Kasumi-1 (cell line): ENCODE measurements at regions not wholly inside any gene's neighbourhood (a gene's known extent, or its start where the extent isn't known, plus 50 kb on each side); places are given as distances from the start of the nearest gene placed in this dataset.
A peak's percentile ranks its signal among the peaks of the same experiment; 100 is the strongest.

Experiments used
- DNase-seq, 2 experiments: peaks; one replicate each; lab custom pipeline; 2025; lab: John Stamatoyannopoulos, UW

DNA sequence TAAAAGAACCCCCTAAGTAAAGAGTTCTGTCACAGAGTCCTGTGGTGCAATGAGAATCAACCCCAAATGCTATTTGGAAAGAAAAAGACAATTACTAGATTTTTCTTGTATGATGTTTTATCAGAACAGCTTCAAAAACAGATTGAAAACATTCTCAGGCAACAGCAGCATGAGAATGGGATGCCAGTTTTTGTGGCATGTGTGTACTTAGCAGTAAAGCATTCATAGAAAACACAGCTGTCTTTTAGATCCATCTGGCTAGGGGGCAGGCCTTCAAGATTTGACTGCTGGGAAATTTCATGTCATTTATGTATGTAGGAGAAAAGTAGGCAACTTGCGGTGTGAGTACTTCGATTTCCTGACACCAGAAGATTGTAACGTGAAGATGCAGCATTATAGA is 170.5 kb upstream of the HTR2A start:
- DNase-seq = no peak

DNA sequence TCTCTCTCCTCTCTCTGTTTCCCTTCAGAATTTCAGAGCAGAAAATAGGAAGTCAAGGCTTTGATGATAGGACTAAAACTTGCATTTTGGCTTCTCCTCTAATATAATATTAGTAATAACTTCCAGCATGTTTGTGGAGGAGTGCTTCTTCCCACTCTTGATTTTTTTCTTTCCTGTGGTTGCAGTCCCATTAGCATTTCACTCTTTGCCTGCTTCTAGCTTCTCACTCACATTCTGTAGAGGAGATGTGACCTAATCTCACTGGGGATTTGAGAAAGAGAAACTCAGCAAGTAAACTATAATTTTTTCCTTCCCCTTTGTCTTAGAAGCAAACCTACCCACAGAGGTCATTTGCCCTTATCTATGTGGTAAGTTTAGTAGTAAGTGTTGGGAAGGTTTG is 169.4 kb upstream of the HTR2A start:
- DNase-seq = no peak

DNA sequence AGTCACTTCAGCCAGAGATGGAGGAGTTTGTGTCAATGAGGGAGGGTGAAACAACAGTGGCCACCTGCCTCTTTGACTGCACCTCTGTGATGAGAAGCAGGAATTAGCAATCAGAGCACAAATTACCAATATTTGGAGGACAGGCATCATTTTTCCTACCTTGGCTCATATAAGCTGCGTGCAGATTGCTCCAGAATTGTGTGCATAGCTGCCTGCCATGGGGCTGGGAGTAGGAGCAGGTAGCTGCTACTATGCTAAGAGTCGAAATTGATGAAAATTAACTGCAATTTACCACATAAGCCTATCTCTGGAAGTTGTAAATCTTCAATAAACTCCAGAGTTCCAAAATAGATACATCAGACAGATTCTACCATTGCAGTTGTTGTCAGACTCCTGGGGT is 167.5 kb upstream of the HTR2A start:
- no peak for DNase-seq

DNA sequence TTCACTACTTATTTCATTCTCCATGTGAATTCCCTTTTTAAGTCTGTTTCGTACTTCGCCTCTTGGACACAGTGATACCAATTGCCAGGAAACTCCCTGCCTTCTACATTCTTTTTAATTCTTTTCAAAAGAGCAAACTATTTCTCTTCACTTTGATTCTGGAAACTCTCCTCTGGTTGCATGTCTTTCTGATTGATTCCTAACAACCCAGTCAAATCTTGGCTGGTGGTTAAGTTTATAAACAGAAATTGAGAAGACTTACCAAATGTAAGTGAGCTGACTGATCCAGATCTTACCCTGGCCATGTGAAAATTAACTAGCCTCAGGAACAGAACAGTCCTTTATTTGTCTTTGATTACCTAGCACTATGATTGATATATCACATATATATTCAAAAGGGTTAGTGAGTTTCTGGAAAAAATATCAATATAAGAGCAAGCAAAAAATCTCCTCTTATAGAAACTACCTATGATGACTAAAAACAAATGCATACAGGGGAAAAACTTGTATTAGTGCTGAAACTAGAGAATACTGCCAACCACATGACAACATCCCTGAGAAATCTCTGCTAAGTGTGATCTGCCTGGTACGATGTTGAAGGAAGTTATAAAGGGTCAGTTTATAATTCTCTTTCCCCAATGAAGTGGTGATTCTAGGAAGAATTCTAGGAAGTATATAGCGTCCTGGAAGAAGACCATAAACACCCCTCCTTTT is 152.6 kb upstream of the HTR2A start:
- no peak for DNase-seq

DNA sequence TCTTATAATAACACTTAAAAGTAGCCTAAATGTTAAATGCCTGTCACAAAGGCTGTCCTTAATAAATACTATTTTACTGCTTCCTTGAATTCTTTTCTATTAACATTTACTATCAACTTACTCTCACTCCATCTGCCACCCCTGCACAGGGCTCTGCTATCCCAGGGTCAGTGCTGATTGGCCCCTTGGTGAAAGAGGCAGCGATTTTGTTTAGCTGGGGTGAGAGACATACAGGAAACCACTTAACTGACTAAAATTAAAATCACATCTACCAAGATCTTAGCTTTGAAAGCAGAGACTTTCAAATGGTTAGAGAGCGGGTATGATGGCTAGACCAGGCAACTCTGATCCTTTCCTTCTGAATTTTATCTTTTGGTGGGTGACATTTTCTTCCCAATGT is 149.9 kb upstream of the HTR2A start:
- no peak for DNase-seq

DNA sequence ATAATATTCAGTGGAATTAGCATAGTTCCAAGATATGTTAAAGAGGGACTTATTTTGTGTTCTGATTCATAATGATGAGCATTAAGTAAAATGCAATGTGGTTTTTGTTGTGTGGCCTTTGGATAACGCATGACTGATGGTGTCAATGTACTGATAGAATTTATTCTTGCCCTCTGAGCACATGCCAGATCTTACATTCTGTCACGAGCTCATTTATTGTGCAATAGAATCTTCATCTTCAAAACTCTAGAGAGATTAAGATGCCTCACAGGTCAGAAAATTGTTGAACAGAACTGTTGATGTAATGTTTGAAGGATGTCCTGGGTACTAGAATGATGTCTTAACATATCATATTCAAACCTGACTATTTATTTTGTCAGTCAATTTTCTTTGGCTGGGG is 148.0 kb upstream of the HTR2A start:
- DNase-seq = no peak

DNA sequence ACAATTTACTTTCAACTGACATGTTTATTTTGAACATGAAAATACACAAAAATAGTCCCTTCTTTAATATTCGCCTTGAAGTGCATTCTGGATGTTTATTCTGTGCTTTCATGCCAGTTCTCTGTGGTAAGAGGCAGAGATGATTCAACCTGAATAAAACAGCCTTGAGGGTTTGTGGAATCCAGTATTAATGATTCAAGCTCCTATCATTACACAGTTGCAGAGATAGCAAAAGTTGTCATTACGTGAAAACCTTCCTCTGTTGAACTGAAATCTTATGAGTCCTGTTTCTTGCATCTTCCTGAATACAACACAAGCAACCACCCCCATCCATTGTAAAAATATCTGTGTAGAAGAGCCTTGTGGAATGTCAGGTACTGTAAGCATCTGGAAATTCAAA is 142.3 kb upstream of the HTR2A start:
- DNase-seq = no peak

DNA sequence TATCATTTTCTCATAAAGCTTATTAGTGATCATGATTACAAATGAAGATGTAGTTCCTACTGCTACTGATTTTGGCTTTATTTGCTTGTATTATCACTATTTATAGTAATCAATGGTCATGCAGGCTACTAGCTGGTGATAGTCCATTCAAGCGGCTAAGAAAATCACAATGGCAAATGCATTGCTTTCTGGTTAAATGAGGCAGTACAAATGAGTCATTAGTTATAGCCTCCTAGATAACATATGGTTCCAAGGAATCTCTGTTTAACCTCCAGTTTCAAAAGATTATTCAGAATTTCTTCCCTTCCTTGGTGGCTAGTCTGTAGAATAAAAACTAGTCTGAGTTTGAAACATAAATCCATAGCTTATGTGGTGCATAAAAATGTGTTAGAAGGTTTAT is 141.3 kb upstream of the HTR2A start:
- DNase-seq = no peak

DNA sequence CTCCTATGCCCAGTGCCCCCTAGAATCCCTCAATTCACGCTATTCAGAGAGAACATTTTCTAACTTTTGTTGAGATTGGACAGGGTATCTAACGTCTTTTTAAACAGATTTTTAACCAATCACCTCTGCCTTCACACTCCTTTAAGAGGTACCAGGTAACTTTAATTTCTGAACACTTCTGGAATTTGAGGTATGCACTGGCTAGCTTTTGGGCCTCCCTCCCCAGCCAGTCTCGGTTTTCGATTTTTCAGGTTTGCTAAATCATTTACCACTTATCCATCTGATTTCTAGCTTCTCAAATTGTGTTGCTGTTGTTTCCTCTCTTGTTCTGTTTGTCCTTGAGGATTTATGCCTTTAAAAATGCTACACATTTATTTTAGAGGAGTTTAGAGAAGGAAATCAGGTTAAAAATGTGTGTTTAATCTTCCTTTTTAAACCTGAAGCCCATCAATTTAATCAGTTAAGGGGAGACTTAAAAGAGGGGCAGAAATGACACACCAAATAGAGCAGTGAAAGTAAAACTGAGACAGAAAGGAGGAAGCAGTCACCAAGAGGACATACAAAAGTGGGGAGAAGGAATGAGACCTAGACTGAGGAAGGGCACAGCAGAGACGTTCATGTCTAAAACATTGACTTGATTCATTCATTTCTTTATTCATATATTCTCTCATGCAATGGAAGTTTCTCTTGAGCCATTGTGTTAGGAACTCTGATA is 139.6 kb upstream of the HTR2A start:
- no peak for DNase-seq

DNA sequence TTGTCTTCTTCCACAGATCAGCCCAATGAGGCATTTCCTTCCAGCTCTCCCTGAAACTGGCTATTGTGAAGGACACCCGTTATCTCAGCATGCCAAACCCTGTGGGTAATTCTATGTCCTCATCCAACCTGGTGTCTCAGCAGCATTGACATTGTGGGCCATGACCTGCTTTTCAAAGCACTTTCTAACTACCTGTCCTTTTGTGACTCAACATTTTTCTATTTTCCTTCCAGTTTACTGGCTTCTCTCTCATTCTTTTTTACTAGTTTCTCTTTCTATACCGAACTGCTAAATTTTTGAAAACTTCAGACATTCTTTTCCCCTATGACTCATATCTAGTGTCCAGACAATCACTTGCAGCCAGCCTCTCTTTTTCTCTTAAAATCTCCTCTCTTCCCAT is 136.4 kb upstream of the HTR2A start:
- no peak for DNase-seq

DNA sequence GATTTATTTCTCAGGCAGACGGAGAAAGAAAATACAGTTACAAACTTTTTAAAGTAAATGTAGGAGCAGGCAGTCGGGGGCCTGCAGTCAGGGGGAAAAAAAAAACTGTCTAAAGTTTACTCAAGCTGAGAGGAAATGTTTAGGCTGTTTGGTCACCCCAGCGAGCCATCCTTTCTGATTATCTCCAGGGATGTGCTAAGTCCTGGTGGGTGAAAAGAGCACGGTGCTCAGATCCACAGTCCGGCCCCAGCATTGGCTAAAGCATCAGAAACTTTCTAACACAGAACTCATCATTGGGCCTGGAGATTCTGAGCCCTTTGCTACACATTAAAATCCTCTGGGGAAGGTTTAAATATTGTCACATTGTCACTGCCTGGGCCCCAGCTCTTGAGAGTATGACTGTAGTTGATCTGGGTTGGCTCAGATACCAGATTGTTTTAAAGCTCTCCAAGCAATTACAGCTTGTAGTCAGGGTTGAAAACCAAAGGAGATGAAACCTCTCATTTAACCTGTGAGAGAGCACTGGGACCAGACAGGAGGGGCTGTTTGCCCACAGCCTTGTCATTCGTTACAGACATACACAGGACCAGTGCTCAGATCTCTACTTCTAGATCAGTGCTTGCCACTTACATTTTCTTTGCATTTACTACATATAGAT is 131.1 kb upstream of the HTR2A start:
- no peak for DNase-seq

DNA sequence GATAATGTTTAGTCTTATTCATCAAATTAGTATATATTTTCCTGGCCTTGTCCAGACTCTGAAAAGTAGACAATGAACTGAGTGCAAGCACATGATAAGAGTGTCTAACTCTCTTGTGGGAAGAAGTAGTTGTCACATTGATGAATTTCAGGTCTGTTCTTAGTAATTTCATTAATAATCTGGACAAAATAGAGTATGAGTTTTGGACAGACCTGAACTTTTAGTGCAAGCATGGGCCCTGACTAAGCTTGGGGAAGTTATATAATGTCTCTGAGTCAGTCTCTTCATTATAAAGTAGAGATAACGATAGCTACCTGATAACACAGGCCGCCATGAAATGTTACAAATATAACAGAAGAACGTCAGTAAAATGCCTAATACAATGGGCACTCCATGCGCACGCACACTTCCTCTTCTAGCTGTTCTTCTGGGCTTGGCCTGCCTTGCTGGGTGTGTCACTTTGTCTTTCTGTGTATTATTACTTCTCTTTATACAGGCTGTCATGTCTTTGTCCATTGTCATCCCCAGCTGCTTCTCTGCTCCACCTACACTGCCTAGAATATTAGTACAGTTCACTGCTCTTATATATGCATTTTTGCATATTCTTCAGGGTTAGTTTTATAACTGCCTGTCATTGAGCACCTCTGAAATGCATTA is 129.1 kb upstream of the HTR2A start:
- peak in 1 of 2 experiments; percentile 24 for DNase-seq

DNA sequence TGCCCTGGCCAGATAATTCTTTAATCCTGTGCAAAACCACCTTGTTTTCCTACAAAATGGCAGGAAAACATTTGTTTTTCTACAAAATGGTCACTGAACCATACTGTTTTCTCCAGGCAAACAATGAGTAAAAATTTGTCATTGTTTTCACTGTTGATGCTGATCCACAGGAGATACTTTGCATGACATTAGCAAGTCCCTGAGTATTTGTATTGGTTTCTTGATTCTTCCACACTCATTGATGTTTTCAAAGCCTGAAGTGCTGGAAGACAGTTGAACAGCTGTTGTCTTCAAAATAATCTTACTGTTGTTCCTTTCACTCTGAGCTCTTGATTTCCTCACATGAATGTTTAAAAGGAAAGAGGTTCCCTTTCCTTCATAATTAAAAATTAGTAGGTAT is 123.1 kb upstream of the HTR2A start:
- no peak for DNase-seq

DNA sequence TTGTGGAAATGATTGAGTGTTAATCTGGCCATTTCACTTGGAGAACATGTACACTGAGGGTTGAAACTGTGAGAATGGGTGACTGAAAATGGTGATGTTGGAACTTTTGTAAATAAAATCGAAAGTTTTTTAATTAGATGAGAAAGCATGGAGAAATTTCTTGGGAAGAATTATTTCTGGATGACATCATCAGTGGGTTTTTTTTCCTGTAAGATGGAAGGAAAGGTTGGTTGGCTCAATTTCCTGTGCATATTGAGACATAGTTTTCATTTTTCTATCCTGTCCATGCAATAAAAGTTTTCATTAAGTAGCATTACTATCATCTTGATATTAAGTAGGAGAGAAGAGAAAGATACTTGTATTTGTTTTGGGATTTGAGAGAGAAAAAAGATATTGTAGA is 120.6 kb upstream of the HTR2A start:
- no peak for DNase-seq

DNA sequence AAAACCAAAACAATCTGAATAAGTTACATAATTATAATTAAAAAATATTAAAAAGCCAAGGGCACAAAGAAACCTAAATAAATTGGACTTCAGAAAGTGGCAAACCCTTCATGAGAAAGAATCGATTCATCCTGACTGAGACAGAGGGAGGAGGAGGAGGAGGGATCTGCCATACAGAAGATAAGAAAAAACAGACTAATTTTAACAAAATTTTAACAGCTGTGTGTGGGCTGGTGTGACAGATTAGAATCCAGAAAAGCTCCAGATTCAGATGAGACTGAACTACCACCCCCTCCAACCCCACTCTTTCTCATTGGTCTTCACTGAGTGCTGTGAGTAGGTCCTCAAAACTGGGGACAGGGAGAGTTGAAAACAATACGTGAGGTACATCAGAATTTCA is 111.5 kb upstream of the HTR2A start:
- DNase-seq = no peak

DNA sequence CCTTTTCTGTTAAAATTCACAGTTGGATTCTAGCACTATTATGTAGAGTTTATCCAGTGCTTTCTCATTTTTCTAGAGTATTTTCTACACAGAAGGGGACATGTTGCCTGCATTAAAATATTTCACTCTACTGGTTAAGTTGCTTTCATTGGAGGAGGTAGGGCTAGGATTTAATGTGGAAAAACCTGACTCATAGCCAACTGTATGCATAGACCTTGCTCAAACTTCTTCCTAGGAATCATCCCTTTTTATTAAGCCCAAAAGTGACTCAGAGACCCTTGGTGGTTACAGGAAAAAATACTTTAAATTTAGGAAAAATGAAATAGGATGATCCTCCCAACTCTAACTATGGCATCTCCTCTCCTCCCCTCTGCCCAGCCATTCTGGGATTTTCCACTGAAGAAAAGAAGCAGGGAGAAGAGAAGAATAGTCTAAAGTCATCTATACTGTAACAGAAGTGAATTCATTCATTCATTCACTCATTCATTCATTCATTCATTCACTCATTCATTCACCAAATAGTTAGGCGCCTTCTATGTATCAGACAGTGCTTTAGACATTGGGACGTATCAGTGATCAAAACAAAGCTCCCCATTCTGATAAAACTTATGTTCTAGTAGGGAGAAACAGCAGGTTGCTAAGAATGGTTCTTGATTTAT is 109.0 kb upstream of the HTR2A start:
- no peak for DNase-seq

DNA sequence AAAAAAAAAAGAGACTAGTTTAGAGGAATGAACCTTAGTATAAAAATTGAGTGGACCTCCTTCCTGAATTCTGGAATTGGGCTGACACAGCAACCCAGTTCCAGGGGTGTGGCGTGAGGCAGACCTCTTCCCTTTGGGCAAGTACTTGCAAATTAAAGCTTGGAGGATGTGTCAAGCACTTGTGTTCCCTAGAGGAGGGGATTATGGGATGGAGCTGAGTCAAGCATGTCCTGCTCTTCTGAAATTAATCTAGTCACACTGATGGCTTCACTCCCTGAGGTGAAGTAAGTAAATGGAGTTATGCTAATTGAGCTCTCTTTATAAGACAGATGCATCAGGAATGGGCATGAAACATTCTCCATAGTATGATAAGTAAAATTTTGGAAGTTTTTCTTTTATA is 107.7 kb upstream of the HTR2A start:
- DNase-seq = no peak

DNA sequence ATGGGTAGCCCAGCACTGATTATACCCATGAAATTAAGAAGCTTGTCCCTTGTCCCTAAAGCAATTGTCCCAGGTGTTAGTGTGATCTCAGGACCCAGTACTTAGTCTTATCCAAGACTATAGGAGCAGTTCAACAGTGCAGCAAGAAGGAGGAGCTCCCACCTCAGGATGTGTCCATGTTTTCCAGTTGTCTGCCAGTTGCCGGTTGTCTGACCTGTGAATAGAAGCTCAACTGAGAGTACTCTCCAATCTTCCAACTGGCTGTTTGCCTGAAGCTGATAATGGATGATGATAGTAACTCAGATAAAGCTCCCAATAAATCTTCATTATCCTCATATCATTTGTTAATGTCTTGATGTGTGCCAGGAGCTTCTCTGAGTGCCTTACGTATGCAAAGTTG is 107.2 kb upstream of the HTR2A start:
- DNase-seq = no peak

DNA sequence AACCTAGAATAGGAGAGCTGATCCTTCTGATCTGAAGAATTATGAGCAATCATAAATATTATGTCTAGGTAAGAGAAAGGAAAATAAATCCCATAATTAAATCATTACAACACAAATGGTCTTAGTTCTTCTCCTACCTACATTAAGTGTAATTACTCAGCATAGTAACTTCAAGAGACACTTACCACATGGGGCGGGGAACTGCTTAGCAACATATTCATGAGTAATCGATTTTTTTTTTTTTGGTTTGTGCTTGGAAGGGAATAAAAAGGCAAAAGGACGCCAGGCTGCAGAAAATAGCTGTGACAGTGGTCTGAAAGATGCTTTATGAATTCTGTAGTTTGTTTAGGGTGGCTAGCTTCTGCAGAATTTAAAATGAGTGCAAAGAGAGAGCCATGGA is 103.3 kb upstream of the HTR2A start:
- no peak for DNase-seq

DNA sequence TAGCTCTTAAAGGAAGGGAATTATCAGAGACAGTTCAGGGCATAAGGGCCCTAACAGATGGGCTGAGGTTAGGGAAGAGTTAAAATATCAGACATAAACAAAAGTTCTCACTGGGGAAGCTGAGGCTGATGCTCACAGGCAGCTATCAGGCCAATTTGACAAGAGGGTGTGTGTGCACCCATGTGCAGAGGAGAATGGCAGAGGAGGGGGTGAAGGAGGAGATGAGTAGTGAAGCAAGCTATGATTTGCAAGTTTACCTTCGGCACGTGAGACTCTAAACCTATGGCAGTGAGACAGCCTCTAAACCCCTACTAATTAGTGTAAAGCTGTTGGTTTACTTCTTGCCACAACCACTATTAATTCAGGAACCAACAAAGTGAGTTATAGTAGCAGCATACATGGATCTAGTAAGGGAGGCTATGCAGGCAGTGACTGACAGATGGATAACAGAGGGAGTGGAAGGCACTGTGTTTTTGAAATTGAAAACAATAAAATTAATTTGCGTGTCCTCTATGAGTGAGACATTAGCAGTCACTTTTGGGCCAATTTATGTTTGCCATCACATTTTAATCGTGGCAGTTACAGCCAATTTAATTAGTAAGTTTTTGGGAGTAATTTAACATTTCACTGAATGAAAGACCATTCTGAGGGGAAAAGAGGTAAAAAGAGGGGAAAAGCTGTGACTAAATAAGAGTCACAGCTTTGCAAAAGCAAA is 99.6 kb upstream of the HTR2A start:
- DNase-seq = no peak

DNA sequence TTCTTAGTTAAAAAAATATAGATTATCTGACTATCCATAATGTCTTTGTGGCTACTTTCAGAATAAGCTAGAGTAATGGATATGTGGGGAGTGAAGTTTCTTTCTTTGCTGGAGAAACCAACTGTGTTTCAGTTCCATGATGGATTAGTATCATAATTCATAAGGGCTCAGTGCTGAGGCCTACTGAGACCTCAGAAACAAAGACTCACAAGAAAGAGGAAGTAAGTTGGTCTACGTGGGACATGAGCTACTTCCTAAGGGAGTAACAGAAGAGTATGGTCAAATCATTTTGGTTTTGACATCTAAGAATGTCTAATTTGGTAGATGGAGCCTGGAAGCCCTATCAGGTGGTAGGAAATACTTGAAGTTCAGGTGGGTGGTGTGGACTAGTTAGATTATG is 99.0 kb upstream of the HTR2A start:
- peak; percentile 77 to 80 for DNase-seq

DNA sequence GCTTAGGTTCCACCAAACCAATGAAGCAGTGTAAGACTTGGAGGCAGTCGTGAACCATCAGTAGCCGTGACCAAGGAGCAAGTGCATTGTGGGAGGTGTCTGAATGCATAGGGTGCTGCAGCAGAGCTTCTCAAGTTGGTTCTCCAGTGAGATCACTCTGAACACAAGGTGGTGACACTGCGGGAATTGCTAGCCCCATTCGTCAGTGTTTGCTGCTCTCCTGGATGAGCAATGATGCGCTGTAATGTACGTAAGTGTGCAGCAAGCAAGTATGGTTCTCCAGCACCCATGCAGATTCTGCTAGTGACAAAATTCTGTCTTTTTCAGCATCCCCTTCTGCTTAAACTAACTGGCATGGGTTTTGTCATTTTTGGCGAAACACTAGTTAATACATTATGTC is 97.6 kb upstream of the HTR2A start:
- no peak for DNase-seq
